OCI-LY3 (cell line): ENCODE measurements at regions not wholly inside any gene's neighbourhood (a gene's known extent, or its start where the extent isn't known, plus 50 kb on each side); places are given as distances from the start of the nearest gene placed in this dataset.

Experiments used
- EZH2phosphoT487 ChIP-seq: fragments of 200-600 bp; shearing (Covaris generic); IDR thresholded peaks from 2 replicates; pipeline ENCODE4 v1.6.1; 2018; ENCODE audit warnings: antibody characterized with exemption, mixed run types, low read depth
- TF ChIP-seq, protein P1 (sequence below): fragments of 200-600, 300-600 bp; sonication (generic); IDR thresholded peaks from 2 replicates; pipeline ENCODE4 v1.5.1; 2014; ENCODE audit warnings: antibody characterized with exemption, low read length, low read depth

DNA sequence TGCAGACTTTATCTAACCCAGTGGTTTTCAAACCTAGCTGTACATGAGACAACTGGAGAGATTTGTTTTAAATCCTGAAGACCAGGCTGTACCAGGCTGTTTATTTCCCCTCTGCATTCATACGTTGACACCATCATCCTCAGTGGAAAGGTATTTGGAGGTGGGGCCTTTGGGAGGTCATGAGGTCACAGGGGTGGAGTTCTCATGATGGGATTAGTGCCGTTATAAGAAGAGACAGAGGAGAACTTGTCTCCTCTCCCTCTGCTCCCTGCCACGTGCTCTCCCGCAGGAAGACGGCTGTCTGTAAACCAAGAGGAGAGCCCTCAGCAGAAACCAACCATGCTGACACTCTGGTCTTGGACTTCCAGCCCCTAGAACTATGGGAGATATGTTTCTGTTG, 165.4 kb downstream of the ADSS2 start:
- TF ChIP-seq, protein P1, sequence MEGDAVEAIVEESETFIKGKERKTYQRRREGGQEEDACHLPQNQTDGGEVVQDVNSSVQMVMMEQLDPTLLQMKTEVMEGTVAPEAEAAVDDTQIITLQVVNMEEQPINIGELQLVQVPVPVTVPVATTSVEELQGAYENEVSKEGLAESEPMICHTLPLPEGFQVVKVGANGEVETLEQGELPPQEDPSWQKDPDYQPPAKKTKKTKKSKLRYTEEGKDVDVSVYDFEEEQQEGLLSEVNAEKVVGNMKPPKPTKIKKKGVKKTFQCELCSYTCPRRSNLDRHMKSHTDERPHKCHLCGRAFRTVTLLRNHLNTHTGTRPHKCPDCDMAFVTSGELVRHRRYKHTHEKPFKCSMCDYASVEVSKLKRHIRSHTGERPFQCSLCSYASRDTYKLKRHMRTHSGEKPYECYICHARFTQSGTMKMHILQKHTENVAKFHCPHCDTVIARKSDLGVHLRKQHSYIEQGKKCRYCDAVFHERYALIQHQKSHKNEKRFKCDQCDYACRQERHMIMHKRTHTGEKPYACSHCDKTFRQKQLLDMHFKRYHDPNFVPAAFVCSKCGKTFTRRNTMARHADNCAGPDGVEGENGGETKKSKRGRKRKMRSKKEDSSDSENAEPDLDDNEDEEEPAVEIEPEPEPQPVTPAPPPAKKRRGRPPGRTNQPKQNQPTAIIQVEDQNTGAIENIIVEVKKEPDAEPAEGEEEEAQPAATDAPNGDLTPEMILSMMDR = no peak
- TF ChIP-seq EZH2phosphoT487 = no peak
